CD4-positive, alpha-beta T cell (primary cell): ENCODE measurements at regions not wholly inside any gene's neighbourhood (a gene's known extent, or its start where the extent isn't known, plus 50 kb on each side); places are given as distances from the start of the nearest gene placed in this dataset.

Source experiments
- ATAC-seq: fragments of 200-7000 bp; cut with Tn5 transposase; one replicate; pipeline ENCODE4 v1.10.0; 2022; ENCODE audit warnings: mild to moderate bottlenecking; ENCODE audit not compliant: poor library complexity
- CTCF ChIA-PET: fragments of 350-600 bp; sonication (Branson Sonifier 250); formaldehyde crosslinking; loops from one replicate; lab custom pipeline; 2021; ENCODE audit warnings: antibody characterized with exemption, inconsistent platforms; lab: Charles Lee
- POLR2A ChIA-PET: fragments of 350-600 bp; sonication (Branson Sonifier 250); formaldehyde crosslinking; loops from one replicate; lab custom pipeline; 2021; ENCODE audit warnings: antibody characterized with exemption, inconsistent platforms; lab: Charles Lee
- DNase-seq, 14 experiments: peaks; one replicate each; pipeline ENCODE4 v3.0.0-alpha.2; 2013 to 2020; ENCODE audit warnings: mixed read lengths in 2 of 14
- H3K27ac ChIP-seq, 2 donors: one replicate each; pipeline versions ENCODE4 v1.5.1 to v1.7.0; 2013; ENCODE audit warnings: low read length in 2 of 2, low read depth in 1 of 2, mild to moderate bottlenecking in 1 of 2
- H3K27me3 ChIP-seq, 2 experiments: 1 replicate in 1 of 2; 2 replicates in 1 of 2; pipeline versions ENCODE4 v1.6.1 to v1.7.0; 2013; ENCODE audit warnings: low read length in 2 of 2, control low read depth in 1 of 2, mild to moderate bottlenecking in 1 of 2, moderate library complexity in 1 of 2; ENCODE audit not compliant: insufficient read depth in 2 of 2, control insufficient read depth in 1 of 2
- H3K36me3 ChIP-seq: one replicate; pipeline ENCODE4 v1.6.1; 2013; ENCODE audit warnings: low read length, control low read depth; ENCODE audit not compliant: insufficient read depth
- H3K4me1 ChIP-seq: one replicate; pipeline ENCODE4 v1.6.1; 2013; ENCODE audit warnings: low read length, control low read depth; ENCODE audit not compliant: insufficient read depth
- H3K4me3 ChIP-seq: one replicate; pipeline ENCODE4 v1.5.1; 2013; ENCODE audit warnings: mild to moderate bottlenecking, low read length, moderate library complexity
- H3K9me3 ChIP-seq, 2 experiments: 1 replicate in 1 of 2; 2 replicates in 1 of 2; pipeline versions ENCODE4 v1.6.1 to v1.7.0; 2013; ENCODE audit warnings: low read length in 2 of 2, mild to moderate bottlenecking in 2 of 2, control low read depth in 1 of 2, moderate library complexity in 1 of 2; ENCODE audit not compliant: control insufficient read depth in 1 of 2, insufficient read depth in 1 of 2
- H3K27ac Mint-ChIP-seq: one replicate; pipeline ENCODE4 v1.8.0; 2020; ENCODE audit warnings: mixed read lengths
- H3K27me3 Mint-ChIP-seq: one replicate; pipeline ENCODE4 v1.8.0; 2021; ENCODE audit warnings: mixed read lengths
- H3K36me3 Mint-ChIP-seq: one replicate; pipeline ENCODE4 v1.8.0; 2021; ENCODE audit warnings: low read depth, mixed read lengths
- H3K4me1 Mint-ChIP-seq: one replicate; pipeline ENCODE4 v1.8.0; 2021; ENCODE audit warnings: low read depth, mixed read lengths
- H3K4me3 Mint-ChIP-seq: one replicate; pipeline ENCODE4 v1.8.0; 2020; ENCODE audit warnings: mild to moderate bottlenecking, mixed read lengths
- H3K9me3 Mint-ChIP-seq: one replicate; pipeline ENCODE4 v1.8.0; 2020; ENCODE audit warnings: mixed read lengths
- CTCF ChIP-seq: fragments of 200-600 bp; IDR thresholded peaks from one replicate; pipeline ENCODE4 v1.8.0; 2022; ENCODE audit warnings: antibody characterized with exemption, mild to moderate bottlenecking
- intact Hi-C, 2 experiments: fragments of 100-400 bp; cut with DNase I in 1 of 2; cut with micrococcal nuclease in 1 of 2; formaldehyde crosslinking; loops; one replicate each; pipeline versions ENCODE4 v1.15.1 to v1.9.0; 2023 to 2025; cut with DNase I, micrococcal nuclease

GRCh38 chr15:61447981-61448380, 218.9 kb upstream of the RORA start:
- intact Hi-C loops, result no loop called here
- H3K27me3 Mint-ChIP-seq, result peaks cover 11% of the 10 kb centered on the region
- H3K4me3 Mint-ChIP-seq, result no peak overlapping the region
- Histone ChIP-seq H3K4me1 (no peaks in the 10 kb centered on the region), H3K9me3 (no peaks in the 10 kb centered on the region), H3K27me3 (no peaks in the 10 kb centered on the region), H3K36me3 (no peaks in the 10 kb centered on the region), H3K4me3 (no peak overlapping the region), H3K27ac (no peak overlapping the region)
- no peak overlapping the region for H3K27ac Mint-ChIP-seq
- ChIA-PET CTCF (no interaction called here), POLR2A (no interaction called here)
- H3K4me1 Mint-ChIP-seq, result no peaks in the 10 kb centered on the region
- no peaks in the 10 kb centered on the region for H3K9me3 Mint-ChIP-seq
- no peak for ATAC-seq
- no peak for TF ChIP-seq CTCF
- no peak for DNase-seq
- no peaks in the 10 kb centered on the region for H3K36me3 Mint-ChIP-seq

- TF ChIP-seq CTCF, result no peak
- H3K27me3 Mint-ChIP-seq, result peaks cover 25% of the 10 kb centered on the region
- no peaks in the 10 kb centered on the region for H3K9me3 ChIP-seq
- POLR2A ChIA-PET, result no interaction called here
- peaks cover 6 to 8% of the 10 kb centered on the region in 2 experiments for H3K27me3 ChIP-seq
- no peak overlapping the region for H3K27ac ChIP-seq
- no peaks in the 10 kb centered on the region for H3K4me1 ChIP-seq
- no peak overlapping the region for H3K4me3 ChIP-seq
- no peak for ATAC-seq
- no peaks in the 10 kb centered on the region for H3K4me1 Mint-ChIP-seq
- H3K27ac Mint-ChIP-seq, result no peak overlapping the region
- H3K9me3 Mint-ChIP-seq, result no peaks in the 10 kb centered on the region
- H3K4me3 Mint-ChIP-seq, result no peak overlapping the region
- no peaks in the 10 kb centered on the region for H3K36me3 ChIP-seq
- CTCF ChIA-PET, result no interaction called here
- no peaks in the 10 kb centered on the region for H3K36me3 Mint-ChIP-seq
- intact Hi-C loops, result no loop called here
- no peak for DNase-seq
These were observed 215.5 kb upstream of the RORA start for GRCh38 chr15:61444585-61444984.

- H3K27me3 Mint-ChIP-seq, result peaks cover 35% of the 10 kb centered on the region
- H3K27ac Mint-ChIP-seq, result no peak overlapping the region
- Histone ChIP-seq H3K27me3 (peaks cover 6 to 8% of the 10 kb centered on the region in 2 experiments), H3K9me3 (no peaks in the 10 kb centered on the region), H3K4me1 (no peaks in the 10 kb centered on the region), H3K4me3 (no peak overlapping the region), H3K27ac (no peak overlapping the region), H3K36me3 (no peaks in the 10 kb centered on the region)
- H3K4me1 Mint-ChIP-seq, result no peaks in the 10 kb centered on the region
- ATAC-seq (no peak), DNase-seq (no peak)
- TF ChIP-seq CTCF, result no peak
- CTCF ChIA-PET, result no interaction called here
- H3K9me3 Mint-ChIP-seq, result no peaks in the 10 kb centered on the region
- POLR2A ChIA-PET, result no interaction called here
- no peaks in the 10 kb centered on the region for H3K36me3 Mint-ChIP-seq
- no peak overlapping the region for H3K4me3 Mint-ChIP-seq
- intact Hi-C loops, result no loop called here
These were observed 213.7 kb upstream of the RORA start for GRCh38 chr15:61442821-61443220.
